Upper lobe of left lung (tissue), 4 donors: ENCODE measurements at regions not wholly inside any gene's neighbourhood (a gene's known extent, or its start where the extent isn't known, plus 50 kb on each side); places are given as distances from the start of the nearest gene placed in this dataset.

Experiments used
- CTCF ChIP-seq, 6 experiments: fragments of 450-650 bp in 4 of 6; fragments of 200-600 bp in 2 of 6; sonication (generic) in 2 of 6; IDR thresholded peaks; one replicate each; pipeline ENCODE4 v1.5.1; 2016 to 2019; ENCODE audit warnings: antibody characterized with exemption in 6 of 6
- EP300 ChIP-seq, 4 donors: sonication (generic); formaldehyde crosslinking; IDR thresholded peaks; one replicate each; pipeline ENCODE4 v1.5.1; 2017; ENCODE audit warnings: antibody characterized with exemption in 4 of 4, control low read depth in 2 of 4
- POLR2A ChIP-seq, 4 donors: fragments of 450-650 bp; IDR thresholded peaks; one replicate each; pipeline ENCODE4 v1.5.1; 2016 to 2017; ENCODE audit warnings: antibody characterized with exemption in 4 of 4, mild to moderate bottlenecking in 2 of 4
- POLR2AphosphoS5 ChIP-seq, 2 donors: sonication (generic); formaldehyde crosslinking; IDR thresholded peaks; one replicate each; pipeline ENCODE4 v1.5.1; 2017; ENCODE audit warnings: antibody characterized with exemption in 2 of 2

DNA sequence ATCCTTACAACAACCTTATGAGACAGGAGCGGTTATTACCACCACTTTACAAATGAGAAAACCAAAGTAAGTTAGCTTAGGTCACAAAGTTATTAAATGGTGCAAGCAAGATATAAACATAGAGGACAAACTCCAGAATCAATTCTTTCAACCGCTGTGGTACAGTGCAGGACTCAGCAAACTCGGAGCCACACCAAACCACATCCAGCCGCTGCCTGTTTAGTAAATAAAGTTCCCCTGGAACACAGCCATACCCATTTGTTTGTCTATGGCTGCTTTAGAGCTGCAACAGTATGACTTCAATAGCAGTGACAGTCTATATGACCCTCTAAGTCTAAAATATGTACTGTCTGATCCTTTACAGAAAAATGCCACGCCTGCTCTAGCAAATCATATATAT lies 1567.2 kb upstream of the WWC1 start:
- TF ChIP-seq POLR2A (IDR thresholded peaks at IDR 0.05) (no peak), POLR2AphosphoS5 (IDR thresholded peaks at IDR 0.05) (no peak), EP300 (IDR thresholded peaks at IDR 0.05) (no peak), CTCF (IDR thresholded peaks at IDR 0.05) (no peak)
